GM12864 (cell line): ENCODE measurements at regions not wholly inside any gene's neighbourhood (a gene's known extent, or its start where the extent isn't known, plus 50 kb on each side); places are given as distances from the start of the nearest gene placed in this dataset.
"Not testable (repeated sequence)": the region's sequence is repeated elsewhere in the genome, so short reads cannot be mapped to it uniquely, and the experiment has no call there.

Experiments used
- DNase-seq: peaks from one replicate; pipeline ENCODE4 v3.0.0-alpha.2; 2011; ENCODE audit warnings: low read depth
- H3K4me3 ChIP-seq: 2 replicates; pipeline ENCODE4 v1.5.1; 2011; ENCODE audit warnings: mild to moderate bottlenecking, low read depth, low read length, control low read depth
- CTCF ChIP-seq: IDR thresholded peaks from 2 replicates; pipeline ENCODE4 v1.5.1; 2011; ENCODE audit warnings: low read depth, mild to moderate bottlenecking, moderate library complexity, low read length, control low read depth, inconsistent platforms; ENCODE audit errors: missing control alignments

GRCh38 chr5:173677125-173677672 is 60.7 kb upstream of the BOD1 start:
- H3K4me3 ChIP-seq: no peak overlapping the region
- DNase-seq: no peak
- no peak for TF ChIP-seq CTCF

GRCh38 chr5:173679909-173680630 is 63.6 kb upstream of the BOD1 start:
- no peak overlapping the region for H3K4me3 ChIP-seq
- DNase-seq: no peak
- no peak for TF ChIP-seq CTCF

GRCh38 chr5:173680660-173681242 is 64.3 kb upstream of the BOD1 start:
- TF ChIP-seq CTCF: no peak
- H3K4me3 ChIP-seq: no peak overlapping the region
- no peak for DNase-seq

- no peak for DNase-seq
- H3K4me3 ChIP-seq: no peak overlapping the region
- no peak for TF ChIP-seq CTCF
These were observed 65.9 kb upstream of the BOD1 start for GRCh38 chr5:173682313-173682712.

GRCh38 chr5:173684535-173684934 is 68.1 kb upstream of the BOD1 start:
- H3K4me3 ChIP-seq, DNase-seq: not testable (repeated sequence)

GRCh38 chr5:173686950-173687349 is 70.5 kb upstream of the BOD1 start:
- TF ChIP-seq CTCF: no peak
- DNase-seq: no peak

GRCh38 chr5:173688703-173689102 is 72.3 kb upstream of the BOD1 start:
- no peak for TF ChIP-seq CTCF
- H3K4me3 ChIP-seq: no peak overlapping the region
- DNase-seq: no peak

More at GRCh38 chr5:173686950-173687349, 70.5 kb upstream of the BOD1 start:
- H3K4me3 ChIP-seq: no peak overlapping the region
